ENCODE measurements at regions not wholly inside any gene's neighbourhood (a gene's known extent, or its start where the extent isn't known, plus 50 kb on each side); places are given as distances from the start of the nearest gene placed in this dataset.

- no peak overlapping the region for H2AFZ ChIP-seq (ENCODE audit: low read depth, low read length)
- dilution Hi-C loops (cut with MboI; ENCODE audit: extremely low pct_ligation_motif_present, low sequenced_read_pairs) (no loop called here), intact Hi-C loops (cut with micrococcal nuclease) (no loop called here)
- H3K4me1 ChIP-seq (ENCODE audit: control insufficient read depth, extremely low read depth, insufficient read depth, low read length) = no peaks in the 10 kb centered on the region
- H3K4me2 ChIP-seq (ENCODE audit: insufficient read depth, low read length) = no peak overlapping the region
- ChIA-PET CTCF (interaction anchor here (1.2 kb wide), 1 partner anchor 17 kb away, joined by 3 read pairs; no protein-coding TSS in a partner anchor), POLR2A (no interaction called here)
- H3K36me3 ChIP-seq (ENCODE audit: control insufficient read depth in 2 of 2, extremely low read depth in 1 of 2, insufficient read depth in 2 of 2, low read length in 2 of 2) = no peaks in the 10 kb centered on the region
- TF ChIP-seq, protein P1, sequence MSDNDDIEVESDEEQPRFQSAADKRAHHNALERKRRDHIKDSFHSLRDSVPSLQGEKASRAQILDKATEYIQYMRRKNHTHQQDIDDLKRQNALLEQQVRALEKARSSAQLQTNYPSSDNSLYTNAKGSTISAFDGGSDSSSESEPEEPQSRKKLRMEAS (IDR thresholded peaks at IDR 0.05; ENCODE audit: insufficient read depth, insufficient read length) = no peak
- TF ChIP-seq POLR2A (IDR thresholded peaks at IDR 0.05; ENCODE audit: low read depth, low read length) (no peak), GATA2 (IDR thresholded peaks at IDR 0.05; ENCODE audit: insufficient read depth, insufficient read length, low read depth, low read length) (no peak), JUN (IDR thresholded peaks at IDR 0.05; ENCODE audit: borderline replicate concordance, insufficient read depth, insufficient read length, low read depth) (no peak), POLR2AphosphoS5 (IDR thresholded peaks at IDR 0.05; ENCODE audit: insufficient read depth, low read depth, low read length) (no peak), MYC (IDR thresholded peaks at IDR 0.05; ENCODE audit: low read depth, low read length) (no peak), FOS (IDR thresholded peaks at IDR 0.05; ENCODE audit: borderline replicate concordance, insufficient read depth, low read length) (no peak), EZH2 (IDR thresholded peaks at IDR 0.05; ENCODE audit: borderline replicate concordance, low read depth, low read length, severe bottlenecking) (no peak)
- TF ChIP-seq, protein P2, sequence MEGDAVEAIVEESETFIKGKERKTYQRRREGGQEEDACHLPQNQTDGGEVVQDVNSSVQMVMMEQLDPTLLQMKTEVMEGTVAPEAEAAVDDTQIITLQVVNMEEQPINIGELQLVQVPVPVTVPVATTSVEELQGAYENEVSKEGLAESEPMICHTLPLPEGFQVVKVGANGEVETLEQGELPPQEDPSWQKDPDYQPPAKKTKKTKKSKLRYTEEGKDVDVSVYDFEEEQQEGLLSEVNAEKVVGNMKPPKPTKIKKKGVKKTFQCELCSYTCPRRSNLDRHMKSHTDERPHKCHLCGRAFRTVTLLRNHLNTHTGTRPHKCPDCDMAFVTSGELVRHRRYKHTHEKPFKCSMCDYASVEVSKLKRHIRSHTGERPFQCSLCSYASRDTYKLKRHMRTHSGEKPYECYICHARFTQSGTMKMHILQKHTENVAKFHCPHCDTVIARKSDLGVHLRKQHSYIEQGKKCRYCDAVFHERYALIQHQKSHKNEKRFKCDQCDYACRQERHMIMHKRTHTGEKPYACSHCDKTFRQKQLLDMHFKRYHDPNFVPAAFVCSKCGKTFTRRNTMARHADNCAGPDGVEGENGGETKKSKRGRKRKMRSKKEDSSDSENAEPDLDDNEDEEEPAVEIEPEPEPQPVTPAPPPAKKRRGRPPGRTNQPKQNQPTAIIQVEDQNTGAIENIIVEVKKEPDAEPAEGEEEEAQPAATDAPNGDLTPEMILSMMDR (IDR thresholded peaks at IDR 0.05; ENCODE audit: extremely low read depth in 1 of 2, insufficient read depth in 1 of 2, low read depth in 1 of 2, low read length in 2 of 2) = no peak
- H4K20me1 ChIP-seq (replicated peaks; ENCODE audit: control insufficient read depth, extremely low read depth, insufficient read depth, low read length) = no peaks in the 10 kb centered on the region
- BruUV-seq (replicated peaks) = no TSS peak
- H3K27me3 ChIP-seq (ENCODE audit: control insufficient read depth in 2 of 2, insufficient read depth in 2 of 2, low read length in 2 of 2) = no peaks in the 10 kb centered on the region
- no peaks in the 10 kb centered on the region for H3K79me2 ChIP-seq (ENCODE audit: control insufficient read depth, insufficient read depth, low read length)
- no peak for DNase-seq (ENCODE audit: low read depth, low spot score)
- no peak overlapping the region for H3K27ac ChIP-seq (ENCODE audit: insufficient read depth, low read depth, low read length)
- no peak overlapping the region for H3K4me3 ChIP-seq (replicated peaks in 1 of 3; ENCODE audit: insufficient read depth in 1 of 3, low read depth in 1 of 3, low read length in 3 of 3)
- no peaks in the 10 kb centered on the region for H3K9me1 ChIP-seq (replicated peaks; ENCODE audit: control insufficient read depth, extremely low read depth, insufficient read depth, low read length)
- no peak overlapping the region for H3K9ac ChIP-seq (replicated peaks; ENCODE audit: extremely low read depth, insufficient read depth, low read length)
- H3K9me3 ChIP-seq (replicated peaks; ENCODE audit: control insufficient read depth, insufficient read depth, low read length) = no peaks in the 10 kb centered on the region
- no peak for FAIRE-seq
Measured at GRCh38 chr4:134278675-134279074, 77.1 kb upstream of the PABPC4L start.
